ENCODE measurements at regions not wholly inside any gene's neighbourhood (a gene's known extent, or its start where the extent isn't known, plus 50 kb on each side); places are given as distances from the start of the nearest gene placed in this dataset.
"Not testable (repeated sequence)": the region's sequence is repeated elsewhere in the genome, so short reads cannot be mapped to it uniquely, and the experiment has no call there.

DNA sequence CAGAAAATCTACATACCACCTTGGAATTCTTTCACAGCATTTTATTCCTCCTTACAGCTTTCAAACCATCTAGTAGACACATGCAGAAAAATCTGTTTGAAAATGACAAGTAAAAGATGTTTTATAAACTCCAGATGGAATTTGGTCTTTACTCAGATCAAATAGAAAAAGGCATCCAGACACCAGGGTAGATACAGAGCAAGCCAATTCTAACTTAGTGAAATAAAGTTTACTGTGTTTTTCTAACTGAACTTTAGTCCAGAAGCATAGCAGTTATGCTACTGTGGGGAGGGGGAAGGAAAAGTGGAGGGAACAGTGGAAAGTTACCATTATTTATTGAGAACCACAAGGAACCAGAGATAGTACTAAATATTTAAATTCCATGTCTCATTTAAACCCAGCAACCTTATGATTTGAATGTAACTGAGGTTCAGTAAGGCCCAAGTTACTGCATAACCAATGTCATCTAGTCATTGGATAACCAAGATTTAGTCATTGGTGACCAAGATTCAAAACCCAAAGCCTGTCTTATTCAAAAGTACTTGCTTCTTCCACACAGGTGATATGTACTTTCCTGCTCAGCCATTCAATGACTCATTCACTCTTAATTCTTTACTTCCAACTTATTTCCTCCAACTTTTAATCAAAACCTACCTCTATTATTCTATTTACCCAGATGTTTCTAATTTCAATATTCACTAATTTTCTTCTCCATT lies 57.7 kb downstream of the RAD51AP2 start:
- H3K4me1 Mint-ChIP-seq, result no peaks in the 10 kb centered on the region
- no peaks in the 10 kb centered on the region for H3K36me3 Mint-ChIP-seq
- POLR2A ChIA-PET, result no interaction called here
- DNase-seq (no peak), ATAC-seq (no peak)
- no peak overlapping the region for H3K4me3 Mint-ChIP-seq
- intact Hi-C loops (cut with micrococcal nuclease), result no loop called here
- Histone ChIP-seq H3K4me1 (ENCODE audit: control insufficient read depth in 2 of 2, insufficient read depth in 2 of 2, low read length in 2 of 2) (no peaks in the 10 kb centered on the region), H3K36me3 (ENCODE audit: control insufficient read depth in 2 of 3, insufficient read depth in 3 of 3, low read length in 3 of 3) (no peaks in the 10 kb centered on the region), H3K4me3 (ENCODE audit: low read length) (no peak overlapping the region), H3K9me3 (ENCODE audit: control insufficient read depth in 2 of 3, low read length in 3 of 3) (no peaks in the 10 kb centered on the region), H3K27ac (ENCODE audit: low read depth, low read length) (no peak overlapping the region), H3K27me3 (ENCODE audit: control insufficient read depth in 2 of 2, insufficient read depth in 2 of 2, low read length in 2 of 2) (no peaks in the 10 kb centered on the region)
- peaks cover 0 to 19% (median 4%) of the 10 kb centered on the region in 11 donors for H3K9me3 Mint-ChIP-seq
- no peaks in the 10 kb centered on the region for H3K27me3 Mint-ChIP-seq
- CTCF ChIA-PET, result no interaction called here
- no peak overlapping the region for H3K27ac Mint-ChIP-seq

DNA sequence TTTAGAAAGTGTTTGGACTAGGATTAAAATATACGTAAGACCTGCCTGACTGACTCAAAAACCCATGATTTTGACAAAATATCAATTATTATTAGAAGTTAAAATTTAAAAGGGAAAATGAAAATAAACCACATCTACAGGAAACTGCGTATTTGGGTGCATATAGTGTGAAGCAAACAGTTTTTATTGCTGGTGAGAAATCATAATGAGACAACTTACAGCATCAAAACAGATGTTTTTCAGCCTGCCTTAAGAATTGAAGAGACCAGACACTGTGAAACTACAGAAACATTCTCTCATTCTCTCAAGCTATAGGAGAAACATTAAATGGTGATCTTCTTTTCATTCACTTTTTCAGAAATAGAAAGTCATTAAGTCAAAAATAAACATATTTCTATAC lies 62.9 kb downstream of the RAD51AP2 start:
- ChIA-PET POLR2A (no interaction called here), CTCF (no interaction called here)
- H3K36me3 Mint-ChIP-seq, result no peaks in the 10 kb centered on the region
- no peak for DNase-seq
- H3K9me3 ChIP-seq (ENCODE audit: control insufficient read depth in 2 of 3, low read length in 3 of 3), result no peaks in the 10 kb centered on the region
- ATAC-seq, result no peak
- no peak overlapping the region for H3K27ac Mint-ChIP-seq
- no peaks in the 10 kb centered on the region for H3K36me3 ChIP-seq (ENCODE audit: control insufficient read depth in 2 of 3, insufficient read depth in 3 of 3, low read length in 3 of 3)
- H3K4me3 Mint-ChIP-seq, result no peak overlapping the region
- H3K4me3 ChIP-seq (ENCODE audit: low read length), result no peak overlapping the region
- intact Hi-C loops (cut with micrococcal nuclease), result no loop called here
- H3K27me3 Mint-ChIP-seq, result no peaks in the 10 kb centered on the region
- no peaks in the 10 kb centered on the region for H3K4me1 Mint-ChIP-seq
- no peaks in the 10 kb centered on the region for H3K27me3 ChIP-seq (ENCODE audit: control insufficient read depth in 2 of 2, insufficient read depth in 2 of 2, low read length in 2 of 2)
- no peaks in the 10 kb centered on the region for H3K4me1 ChIP-seq (ENCODE audit: control insufficient read depth in 2 of 2, insufficient read depth in 2 of 2, low read length in 2 of 2)
- H3K27ac ChIP-seq (ENCODE audit: low read depth, low read length), result no peak overlapping the region
- peaks cover 0 to 16% (median 4%) of the 10 kb centered on the region in 11 donors for H3K9me3 Mint-ChIP-seq

DNA sequence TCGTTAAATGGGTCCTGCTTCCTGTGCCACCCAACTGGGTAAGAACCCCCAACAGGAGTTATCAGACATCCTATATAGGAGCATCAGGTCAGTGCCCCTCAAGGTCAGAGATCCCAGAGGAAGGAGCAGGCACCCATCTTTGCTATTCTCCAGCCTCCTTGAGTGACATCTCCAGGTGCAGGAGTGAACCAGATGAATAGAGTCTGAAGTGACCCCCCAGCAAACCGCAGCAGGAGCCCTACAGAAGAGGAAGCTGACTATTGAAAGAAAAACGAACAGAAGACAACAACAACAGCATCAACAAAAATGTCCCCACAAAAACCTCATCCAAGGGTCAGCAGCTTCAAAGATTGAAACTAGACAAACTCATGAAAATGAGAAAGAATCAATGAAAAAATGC lies 72.0 kb downstream of the RAD51AP2 start:
- H3K36me3 Mint-ChIP-seq; intact Hi-C loops (cut with micrococcal nuclease); H3K27ac ChIP-seq (ENCODE audit: low read depth, low read length); H3K27me3 Mint-ChIP-seq; DNase-seq; CTCF ChIA-PET; H3K4me1 ChIP-seq (ENCODE audit: control insufficient read depth in 2 of 2, insufficient read depth in 2 of 2, low read length in 2 of 2); H3K36me3 ChIP-seq (ENCODE audit: control insufficient read depth in 2 of 3, insufficient read depth in 3 of 3, low read length in 3 of 3); H3K4me3 ChIP-seq (ENCODE audit: low read length); H3K9me3 ChIP-seq (ENCODE audit: control insufficient read depth in 2 of 3, low read length in 3 of 3); H3K4me1 Mint-ChIP-seq; POLR2A ChIA-PET; H3K27me3 ChIP-seq (ENCODE audit: control insufficient read depth in 2 of 2, insufficient read depth in 2 of 2, low read length in 2 of 2); H3K4me3 Mint-ChIP-seq; ATAC-seq; H3K27ac Mint-ChIP-seq: not testable (repeated sequence)
- H3K9me3 Mint-ChIP-seq, result peaks cover 0 to 29% (median 11%) of the 10 kb centered on the region in 11 donors

DNA sequence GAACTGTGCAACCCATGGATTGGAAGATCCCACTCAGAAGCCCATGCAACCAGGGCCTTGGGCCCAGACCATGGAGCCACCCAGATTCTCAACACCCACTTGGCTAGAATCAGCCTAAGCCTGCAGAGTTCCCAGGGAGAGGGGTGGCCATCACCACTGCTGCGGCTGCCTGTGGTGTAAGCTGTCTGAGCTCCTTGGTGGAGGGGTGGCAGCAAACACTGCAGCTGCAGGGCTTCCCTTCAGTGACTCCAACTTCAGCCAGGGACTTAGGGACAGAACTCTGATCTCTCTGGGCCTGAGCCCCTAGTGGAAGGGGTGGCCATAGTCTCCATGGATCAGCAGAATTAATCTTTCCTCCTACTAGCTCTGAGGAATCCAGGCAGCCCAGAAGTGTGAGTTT lies 72.5 kb downstream of the RAD51AP2 start:
- Mint-ChIP-seq H3K4me1 (no peaks in the 10 kb centered on the region), H3K27me3 (no peaks in the 10 kb centered on the region), H3K9me3 (peaks cover 0 to 27% (median 11%) of the 10 kb centered on the region in 11 donors), H3K36me3 (peaks cover 0 to 6% (median 0%) of the 10 kb centered on the region in 5 donors), H3K4me3 (no peak overlapping the region), H3K27ac (no peak overlapping the region)
- no peaks in the 10 kb centered on the region for H3K27me3 ChIP-seq (ENCODE audit: control insufficient read depth in 2 of 2, insufficient read depth in 2 of 2, low read length in 2 of 2)
- ChIA-PET POLR2A (no interaction called here), CTCF (no interaction called here)
- intact Hi-C loops (cut with micrococcal nuclease), result no loop called here
- DNase-seq (no peak), ATAC-seq (no peak)
- no peak overlapping the region for H3K4me3 ChIP-seq (ENCODE audit: low read length)
- no peak overlapping the region for H3K27ac ChIP-seq (ENCODE audit: low read depth, low read length)
- no peaks in the 10 kb centered on the region for H3K4me1 ChIP-seq (ENCODE audit: control insufficient read depth in 2 of 2, insufficient read depth in 2 of 2, low read length in 2 of 2)
- H3K36me3 ChIP-seq (ENCODE audit: control insufficient read depth in 2 of 3, insufficient read depth in 3 of 3, low read length in 3 of 3), result no peaks in the 10 kb centered on the region
- H3K9me3 ChIP-seq (ENCODE audit: control insufficient read depth in 2 of 3, low read length in 3 of 3), result no peaks in the 10 kb centered on the region

GRCh38 chr2:17442334-17442733 lies 75.9 kb downstream of the RAD51AP2 start:
- H3K4me3 ChIP-seq (ENCODE audit: low read length), result no peak overlapping the region

DNA sequence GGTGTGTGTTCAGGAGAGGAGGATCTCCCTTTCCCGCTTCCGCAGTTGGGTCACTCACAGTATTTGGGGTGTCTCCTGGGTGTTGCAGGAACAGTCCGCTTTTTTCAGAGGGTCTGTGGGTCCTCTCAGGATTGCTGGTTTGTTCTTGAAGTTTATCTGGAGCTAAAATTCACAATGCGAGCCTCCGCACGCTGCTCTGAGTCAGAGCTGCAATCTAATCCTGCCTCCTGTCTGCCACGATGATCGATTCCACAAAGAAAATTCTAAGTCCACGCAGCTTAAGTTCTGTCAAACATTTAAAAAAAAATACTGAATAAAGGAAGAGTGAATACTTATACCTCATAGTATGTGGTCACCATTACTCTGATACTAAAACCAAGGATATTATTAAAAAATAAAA lies 76.5 kb downstream of the RAD51AP2 start:
- Histone ChIP-seq H3K9me3 (ENCODE audit: control insufficient read depth in 2 of 3, low read length in 3 of 3) (no peaks in the 10 kb centered on the region), H3K4me1 (ENCODE audit: control insufficient read depth in 2 of 2, insufficient read depth in 2 of 2, low read length in 2 of 2) (no peaks in the 10 kb centered on the region), H3K27ac (ENCODE audit: low read depth, low read length) (no peak overlapping the region), H3K27me3 (ENCODE audit: control insufficient read depth in 2 of 2, insufficient read depth in 2 of 2, low read length in 2 of 2) (no peaks in the 10 kb centered on the region), H3K4me3 (ENCODE audit: low read length) (no peak overlapping the region), H3K36me3 (ENCODE audit: control insufficient read depth in 2 of 3, insufficient read depth in 3 of 3, low read length in 3 of 3) (no peaks in the 10 kb centered on the region)
- peaks cover 0 to 16% (median 4%) of the 10 kb centered on the region in 11 donors for H3K9me3 Mint-ChIP-seq
- intact Hi-C loops (cut with micrococcal nuclease), result no loop called here
- H3K4me3 Mint-ChIP-seq, result no peak overlapping the region
- ATAC-seq (no peak), DNase-seq (no peak)
- peaks cover 0 to 6% (median 0%) of the 10 kb centered on the region in 5 donors for H3K36me3 Mint-ChIP-seq
- no peak overlapping the region for H3K27ac Mint-ChIP-seq
- H3K27me3 Mint-ChIP-seq, result no peaks in the 10 kb centered on the region
- no peaks in the 10 kb centered on the region for H3K4me1 Mint-ChIP-seq
- POLR2A ChIA-PET, result no interaction called here
- CTCF ChIA-PET, result no interaction called here

More at GRCh38 chr2:17442334-17442733, 75.9 kb downstream of the RAD51AP2 start:
- Histone ChIP-seq H3K27me3 (ENCODE audit: control insufficient read depth in 2 of 2, insufficient read depth in 2 of 2, low read length in 2 of 2) (no peaks in the 10 kb centered on the region), H3K27ac (ENCODE audit: low read depth, low read length) (no peak overlapping the region), H3K9me3 (ENCODE audit: control insufficient read depth in 2 of 3, low read length in 3 of 3) (no peaks in the 10 kb centered on the region), H3K4me1 (ENCODE audit: control insufficient read depth in 2 of 2, insufficient read depth in 2 of 2, low read length in 2 of 2) (no peaks in the 10 kb centered on the region), H3K36me3 (ENCODE audit: control insufficient read depth in 2 of 3, insufficient read depth in 3 of 3, low read length in 3 of 3) (no peaks in the 10 kb centered on the region)
- peaks cover 0 to 6% (median 0%) of the 10 kb centered on the region in 5 donors for H3K36me3 Mint-ChIP-seq
- no peaks in the 10 kb centered on the region for H3K4me1 Mint-ChIP-seq
- no peak for DNase-seq
- ATAC-seq, result no peak
- H3K4me3 Mint-ChIP-seq, result no peak overlapping the region
- CTCF ChIA-PET, result no interaction called here
- H3K9me3 Mint-ChIP-seq, result peaks cover 0 to 16% (median 4%) of the 10 kb centered on the region in 11 donors
- intact Hi-C loops (cut with micrococcal nuclease), result no loop called here
- POLR2A ChIA-PET, result no interaction called here
- H3K27ac Mint-ChIP-seq, result no peak overlapping the region
- H3K27me3 Mint-ChIP-seq, result no peaks in the 10 kb centered on the region

- no peak overlapping the region for H3K4me3 ChIP-seq (ENCODE audit: low read length)
- ChIA-PET CTCF (no interaction called here), POLR2A (no interaction called here)
- Mint-ChIP-seq H3K27me3 (no peaks in the 10 kb centered on the region), H3K9me3 (peaks cover 0 to 11% (median 2%) of the 10 kb centered on the region in 11 donors), H3K4me1 (no peaks in the 10 kb centered on the region), H3K27ac (no peak overlapping the region), H3K36me3 (peaks cover 0 to under 1% (median 0%) of the 10 kb centered on the region in 5 donors), H3K4me3 (no peak overlapping the region)
- intact Hi-C loops (cut with micrococcal nuclease), result no loop called here
- no peaks in the 10 kb centered on the region for H3K36me3 ChIP-seq (ENCODE audit: control insufficient read depth in 2 of 3, insufficient read depth in 3 of 3, low read length in 3 of 3)
- no peaks in the 10 kb centered on the region for H3K4me1 ChIP-seq (ENCODE audit: control insufficient read depth in 2 of 2, insufficient read depth in 2 of 2, low read length in 2 of 2)
- no peak overlapping the region for H3K27ac ChIP-seq (ENCODE audit: low read depth, low read length)
- no peaks in the 10 kb centered on the region for H3K27me3 ChIP-seq (ENCODE audit: control insufficient read depth in 2 of 2, insufficient read depth in 2 of 2, low read length in 2 of 2)
- DNase-seq (no peak), ATAC-seq (no peak)
- no peaks in the 10 kb centered on the region for H3K9me3 ChIP-seq (ENCODE audit: control insufficient read depth in 2 of 3, low read length in 3 of 3)
These were observed 77.0 kb downstream of the RAD51AP2 start for GRCh38 chr2:17441055-17441771.

Measured in naive thymus-derived CD4-positive, alpha-beta T cell (primary cell).